Activated naive CD4-positive, alpha-beta T cell (primary cell): ENCODE measurements at regions not wholly inside any gene's neighbourhood (a gene's known extent, or its start where the extent isn't known, plus 50 kb on each side); places are given as distances from the start of the nearest gene placed in this dataset.

Experiments
- DNase-seq, 4 experiments: peaks; one replicate each; lab custom pipeline; 2025; lab: John Stamatoyannopoulos, UW

DNA sequence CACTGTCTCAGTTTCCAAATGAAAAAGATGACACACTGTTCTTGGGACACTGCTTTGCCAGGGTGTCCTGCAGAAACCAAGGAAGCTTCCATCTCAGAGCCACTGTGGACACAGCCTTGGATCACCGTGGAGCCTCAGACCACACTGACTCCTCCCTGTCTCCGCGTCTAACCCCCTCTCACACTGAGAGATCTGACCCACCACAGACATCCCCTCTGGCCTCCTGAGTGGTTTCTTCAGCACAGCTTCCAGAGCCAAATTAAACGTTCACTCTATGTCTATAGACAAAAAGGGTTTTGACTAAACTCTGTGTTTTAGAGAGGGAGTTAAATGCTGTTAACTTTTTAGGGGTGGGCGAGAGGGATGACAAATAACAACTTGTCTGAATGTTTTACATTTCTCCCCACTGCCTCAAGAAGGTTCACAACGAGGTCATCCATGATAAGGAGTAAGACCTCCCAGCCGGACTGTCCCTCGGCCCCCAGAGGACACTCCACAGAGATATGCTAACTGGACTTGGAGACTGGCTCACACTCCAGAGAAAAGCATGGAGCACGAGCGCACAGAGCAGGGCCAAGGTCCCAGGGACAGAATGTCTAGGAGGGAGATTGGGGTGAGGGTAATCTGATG is 113.4 kb upstream of the PKDCC start:
- no peak for DNase-seq

DNA sequence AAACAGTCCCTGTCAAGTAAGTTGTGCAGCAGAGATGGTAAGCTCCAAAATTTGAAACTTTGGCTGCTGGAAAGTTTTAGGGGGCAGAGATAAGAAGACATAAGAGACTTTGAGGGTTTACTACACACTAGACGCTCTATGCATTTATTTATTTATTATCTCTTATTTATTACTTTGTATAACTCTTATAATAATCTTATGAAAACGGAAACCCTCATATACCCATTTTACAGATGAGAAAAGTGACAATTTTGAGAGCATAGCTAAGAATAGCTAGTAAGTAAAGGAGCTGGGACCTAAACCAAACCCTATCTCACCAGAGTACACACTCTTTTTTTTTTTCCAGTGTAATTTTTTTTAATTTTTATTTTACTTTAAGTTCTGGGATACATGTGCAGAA is 112.8 kb upstream of the PKDCC start:
- DNase-seq, result no peak

DNA sequence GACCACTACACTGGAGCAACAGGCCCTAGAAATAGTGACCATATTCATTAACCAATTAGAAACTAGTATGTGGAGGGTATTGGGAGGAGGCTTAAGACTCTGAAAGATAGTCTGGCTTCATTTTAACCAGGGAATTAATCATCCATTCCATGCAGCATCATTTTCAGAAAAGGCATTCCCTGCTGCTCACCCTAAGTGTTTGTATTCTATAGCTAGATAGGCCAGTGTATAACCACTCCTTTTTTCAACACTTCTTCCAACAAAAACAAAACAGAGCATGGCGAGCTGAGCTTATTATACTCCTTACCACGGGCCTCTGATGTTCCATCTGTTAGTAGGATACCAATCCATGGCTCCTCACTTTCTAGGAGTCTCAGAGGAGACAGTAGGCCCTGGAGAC is 112.0 kb upstream of the PKDCC start:
- no peak for DNase-seq

DNA sequence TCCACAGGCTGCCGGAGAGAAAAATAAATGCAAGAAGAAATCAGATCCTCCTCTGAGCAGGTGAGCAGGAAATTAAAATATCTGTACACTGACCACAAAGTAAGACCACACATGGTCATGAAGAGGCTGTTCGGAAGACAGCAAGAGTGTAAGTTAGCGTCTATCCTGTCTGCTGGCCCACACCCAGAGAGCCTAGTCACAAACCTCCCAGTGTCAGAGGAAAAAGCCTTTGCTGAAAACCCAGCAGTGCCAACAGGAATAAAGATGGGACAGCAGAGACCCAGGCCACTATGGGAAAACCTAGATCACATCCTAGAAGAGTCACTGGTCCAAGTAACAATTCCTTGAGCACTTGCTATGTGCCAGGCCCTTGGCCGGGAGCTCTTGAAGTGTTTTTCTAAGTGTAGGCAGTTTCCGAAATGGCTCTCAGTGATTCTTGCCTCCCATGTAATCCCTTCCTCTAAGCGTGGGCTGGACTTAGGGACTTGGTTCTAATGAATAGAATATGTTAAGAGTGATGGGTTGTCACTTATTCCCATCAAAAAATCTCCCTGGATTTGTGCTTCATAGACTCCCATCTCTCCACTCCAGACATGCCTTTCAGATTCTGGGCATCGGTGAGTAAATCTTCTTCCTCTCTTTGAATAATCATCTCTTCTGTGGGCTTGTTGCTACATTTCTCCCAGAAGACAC is 110.9 kb upstream of the PKDCC start:
- DNase-seq, result no peak

DNA sequence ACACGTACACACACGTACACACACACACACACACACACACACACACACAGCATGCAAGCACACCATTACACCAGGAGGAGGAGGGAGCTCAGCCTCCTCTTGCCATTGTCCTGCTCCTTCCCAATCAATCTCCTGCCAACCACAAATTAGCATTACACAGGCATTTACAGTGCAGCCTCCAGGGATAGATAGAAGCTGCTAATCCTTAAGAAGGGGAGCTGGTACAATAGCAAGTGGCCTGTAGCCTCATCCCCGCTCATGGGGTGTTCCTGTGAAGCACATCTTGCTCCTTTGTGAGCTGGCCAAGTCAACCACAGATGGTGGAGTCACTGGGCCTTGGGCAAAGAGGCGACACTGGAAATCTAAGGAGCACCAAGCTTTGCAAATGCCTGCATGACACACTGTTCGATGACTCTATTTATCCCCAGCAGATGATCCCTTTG is 110.3 kb upstream of the PKDCC start:
- no peak for DNase-seq

DNA sequence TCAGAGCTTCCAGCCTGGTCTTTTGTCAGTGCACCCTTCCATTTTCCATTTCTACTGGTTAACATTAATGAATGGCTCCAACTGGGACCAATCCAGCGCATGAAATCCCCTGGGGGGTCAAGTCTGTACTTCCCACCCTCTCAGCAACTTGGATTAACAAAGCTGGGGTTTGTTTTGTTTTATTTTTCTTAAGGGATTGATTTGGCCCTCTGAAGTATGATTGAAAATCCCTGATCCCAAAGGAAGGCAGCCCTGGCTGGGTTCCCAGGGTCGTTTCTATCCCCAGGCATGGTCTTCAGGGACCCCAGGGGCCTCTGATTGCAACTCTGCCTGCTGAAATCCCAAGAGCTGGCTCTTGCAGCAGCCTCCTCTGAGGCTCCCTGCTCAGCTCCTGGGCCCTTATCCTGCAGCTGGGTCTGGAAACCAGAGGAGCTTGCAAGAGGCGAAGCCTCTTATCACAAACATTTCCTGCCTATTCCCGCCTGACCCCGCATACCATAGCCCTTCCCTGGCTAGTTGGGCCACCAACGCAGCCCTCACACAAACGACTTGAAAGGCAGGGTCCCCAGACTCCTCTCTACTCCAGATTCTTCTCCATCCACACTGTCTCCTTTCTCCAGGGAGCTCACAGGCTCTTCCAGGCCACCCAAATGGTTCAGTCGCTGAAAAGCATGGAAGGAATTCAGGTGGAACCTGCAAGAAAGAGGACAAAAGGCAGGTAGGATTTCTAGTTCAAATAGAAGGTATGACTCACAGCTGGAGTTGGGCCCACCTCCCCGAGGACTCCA is 109.7 kb upstream of the PKDCC start:
- DNase-seq, result no peak

DNA sequence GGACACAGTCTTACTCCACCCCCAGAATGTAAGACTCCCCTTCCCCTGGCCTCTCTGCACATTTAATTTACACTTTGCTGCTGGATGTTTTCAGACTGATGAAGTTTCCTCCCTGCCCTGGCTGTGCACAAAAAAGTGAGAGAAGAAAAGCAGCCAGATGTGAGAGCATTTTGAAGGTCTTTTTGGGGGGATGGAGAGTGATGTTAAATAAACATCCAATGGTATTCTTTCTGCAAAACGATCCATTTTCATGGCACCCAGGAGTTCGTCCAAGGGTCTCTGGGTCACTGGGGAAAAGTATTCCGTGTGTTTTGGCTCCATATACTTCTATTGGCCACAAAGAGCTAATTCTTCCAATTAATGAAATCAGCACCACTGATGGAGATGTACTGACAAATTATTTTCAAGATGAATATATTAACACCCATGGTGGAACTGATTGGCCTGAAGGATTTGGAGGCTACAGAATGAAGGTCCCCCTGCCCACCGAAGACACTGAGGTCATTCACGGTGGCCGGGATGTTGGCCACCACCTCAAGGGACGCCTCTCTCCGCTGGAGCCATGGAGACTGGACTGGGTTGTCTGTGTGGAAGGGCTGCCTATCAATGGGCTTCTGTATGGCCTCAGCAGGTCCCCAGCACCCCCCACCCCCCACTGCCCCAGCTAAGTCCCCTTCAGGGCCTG is 107.6 kb upstream of the PKDCC start:
- DNase-seq, result no peak

DNA sequence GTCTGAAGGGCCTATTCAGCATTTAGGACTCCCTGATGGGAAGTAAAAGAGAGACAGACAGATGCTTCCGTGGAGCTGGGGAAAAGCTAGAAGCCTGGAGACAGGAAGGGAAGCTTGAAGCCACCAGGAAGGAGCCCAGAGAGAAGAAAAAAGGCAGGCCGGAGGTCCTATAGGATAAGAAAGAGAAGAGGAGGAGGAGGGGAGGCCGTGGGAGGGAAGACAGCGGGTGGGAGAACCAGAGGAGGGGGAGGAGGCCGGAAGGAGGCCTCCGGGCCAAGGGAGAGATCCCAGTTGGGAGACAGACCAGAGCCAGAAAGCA is 107.1 kb upstream of the PKDCC start:
- no peak for DNase-seq

DNA sequence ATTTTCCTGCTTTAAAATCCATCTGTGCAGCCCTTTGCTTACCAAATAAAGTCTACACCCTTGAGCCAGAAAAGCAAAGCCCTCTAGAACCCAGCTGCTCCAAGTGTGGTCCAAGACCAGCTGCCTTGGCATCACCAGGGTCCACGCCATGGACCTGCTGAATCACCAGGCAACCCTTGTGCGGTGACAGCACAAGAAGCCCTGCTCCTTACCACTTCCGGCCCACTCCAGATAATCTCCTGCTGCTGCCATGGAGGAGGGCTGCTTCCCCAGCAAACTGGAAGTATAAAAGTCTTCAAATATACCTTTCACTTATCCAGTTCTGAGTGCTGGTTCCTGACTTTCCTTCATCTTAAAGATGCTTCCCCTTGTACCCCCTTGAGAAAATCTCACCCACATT is 106.0 kb upstream of the PKDCC start:
- no peak for DNase-seq

DNA sequence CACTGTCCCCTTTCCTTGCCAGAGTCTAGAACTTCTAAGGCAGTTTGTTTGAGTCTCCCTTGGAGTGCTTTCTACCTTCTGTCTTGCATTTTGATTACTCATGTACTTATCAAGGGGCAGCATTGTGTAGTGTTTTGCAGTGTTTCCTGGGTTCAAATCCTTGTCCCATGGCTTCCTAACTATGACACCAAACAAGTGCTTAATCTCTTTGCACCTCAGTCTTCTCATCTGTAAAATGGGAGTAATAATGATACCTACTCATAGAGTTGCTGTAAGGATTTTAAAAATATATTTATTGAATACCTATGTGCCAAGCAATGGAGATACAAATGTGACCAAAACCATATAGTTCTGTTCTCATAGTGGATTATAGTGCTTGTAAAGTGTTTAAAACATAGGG is 105.5 kb upstream of the PKDCC start:
- no peak for DNase-seq

DNA sequence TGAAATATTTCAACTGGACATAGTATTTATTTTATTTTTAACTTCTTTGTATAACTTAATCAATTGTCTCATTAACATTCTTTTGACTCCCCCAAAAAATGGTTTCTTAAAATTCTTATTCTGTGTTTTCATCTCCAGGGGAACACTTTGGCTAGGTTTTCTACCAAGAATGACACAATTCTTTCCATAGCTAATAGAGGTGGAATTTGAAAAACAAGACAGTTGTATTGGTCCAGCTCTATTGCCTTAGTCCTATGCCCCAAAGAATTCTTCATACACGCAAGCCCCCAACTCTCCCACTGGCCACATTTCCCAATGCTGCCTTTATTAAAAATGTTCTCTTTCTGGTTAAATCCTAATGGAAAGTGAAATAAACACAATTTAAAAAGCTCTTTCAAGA is 104.7 kb upstream of the PKDCC start:
- no peak for DNase-seq

DNA sequence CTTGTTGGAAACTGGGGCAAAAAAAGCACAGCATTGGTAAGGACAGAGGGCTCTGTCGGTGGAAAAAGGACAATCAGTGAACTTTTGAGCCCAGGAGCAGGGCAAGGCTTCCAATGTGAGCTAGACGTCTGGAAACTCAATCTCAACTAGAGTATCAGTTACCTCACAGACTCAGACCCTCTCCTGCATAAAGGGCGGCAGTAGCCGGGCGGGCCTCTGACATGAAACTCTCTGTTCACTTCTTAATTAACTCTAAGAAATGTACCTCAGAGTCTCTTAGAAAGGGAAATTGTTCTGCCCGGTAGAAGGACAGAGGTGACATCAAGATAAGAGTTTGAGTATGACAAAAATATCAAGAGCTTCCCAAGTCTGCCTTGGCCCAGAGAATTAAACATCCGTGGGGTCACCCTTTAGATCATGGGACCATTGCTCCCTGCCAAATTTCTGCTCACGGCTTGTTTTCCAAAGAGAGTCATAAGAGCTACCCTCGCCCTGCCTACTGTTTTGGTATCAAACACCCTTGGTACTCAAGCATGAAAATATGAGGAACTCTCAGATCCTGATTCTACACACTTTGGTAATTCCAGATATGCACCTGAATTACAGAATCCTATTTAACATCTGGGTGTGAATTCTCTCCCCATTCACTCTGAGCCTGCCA is 103.5 kb upstream of the PKDCC start:
- no peak for DNase-seq

DNA sequence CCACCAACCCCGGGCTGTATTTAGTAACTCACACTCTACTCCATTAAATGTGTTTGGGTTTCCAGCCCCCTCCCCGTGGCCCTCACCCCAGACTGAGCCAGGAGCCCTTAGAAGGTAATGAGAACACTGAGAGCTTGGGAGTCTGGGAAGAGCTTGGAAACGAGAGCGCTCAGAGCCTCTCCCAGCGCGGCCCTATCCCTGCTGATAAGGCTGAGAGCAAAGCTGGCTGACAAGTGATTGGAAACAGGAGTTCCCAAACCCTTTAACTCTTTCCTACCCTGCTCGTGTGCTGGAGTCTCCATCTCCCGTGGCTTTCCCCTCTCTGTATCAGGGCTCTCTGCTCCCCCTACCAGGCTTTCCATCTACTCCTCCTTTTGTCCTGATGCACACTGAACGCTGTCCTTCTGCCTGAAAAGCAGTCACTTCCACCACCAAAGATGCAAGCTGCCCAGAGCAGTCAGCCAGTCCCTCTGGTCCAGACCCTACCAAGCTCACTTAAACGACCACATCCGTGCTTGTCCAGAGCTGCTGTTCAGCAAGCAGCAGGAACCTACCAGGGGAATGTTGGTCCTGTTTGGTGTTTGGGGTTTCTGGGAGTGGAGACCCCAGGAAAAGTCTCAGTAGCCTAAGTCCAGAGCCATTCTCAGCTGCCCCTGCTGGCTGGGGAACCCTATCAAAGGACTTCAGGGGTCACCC is 100.0 kb upstream of the PKDCC start:
- DNase-seq, result no peak

DNA sequence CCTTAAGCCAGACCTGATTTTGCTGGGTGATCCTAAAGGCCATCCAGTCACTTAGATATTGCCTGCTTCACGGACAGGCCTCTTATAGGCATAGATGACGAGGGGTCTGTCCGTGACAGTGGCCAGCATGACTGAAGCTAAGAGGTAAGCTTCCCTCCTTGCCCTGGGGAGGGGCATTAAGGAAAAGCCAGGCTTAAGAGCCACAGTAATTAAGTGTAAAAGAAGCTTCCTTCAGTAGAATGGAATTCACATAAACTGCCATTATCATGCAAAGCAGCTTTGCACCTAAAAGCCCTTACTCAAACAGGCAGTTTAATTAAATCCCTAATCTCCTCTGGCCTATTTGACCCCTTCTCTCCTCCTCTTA is 99.4 kb upstream of the PKDCC start:
- no peak for DNase-seq

DNA sequence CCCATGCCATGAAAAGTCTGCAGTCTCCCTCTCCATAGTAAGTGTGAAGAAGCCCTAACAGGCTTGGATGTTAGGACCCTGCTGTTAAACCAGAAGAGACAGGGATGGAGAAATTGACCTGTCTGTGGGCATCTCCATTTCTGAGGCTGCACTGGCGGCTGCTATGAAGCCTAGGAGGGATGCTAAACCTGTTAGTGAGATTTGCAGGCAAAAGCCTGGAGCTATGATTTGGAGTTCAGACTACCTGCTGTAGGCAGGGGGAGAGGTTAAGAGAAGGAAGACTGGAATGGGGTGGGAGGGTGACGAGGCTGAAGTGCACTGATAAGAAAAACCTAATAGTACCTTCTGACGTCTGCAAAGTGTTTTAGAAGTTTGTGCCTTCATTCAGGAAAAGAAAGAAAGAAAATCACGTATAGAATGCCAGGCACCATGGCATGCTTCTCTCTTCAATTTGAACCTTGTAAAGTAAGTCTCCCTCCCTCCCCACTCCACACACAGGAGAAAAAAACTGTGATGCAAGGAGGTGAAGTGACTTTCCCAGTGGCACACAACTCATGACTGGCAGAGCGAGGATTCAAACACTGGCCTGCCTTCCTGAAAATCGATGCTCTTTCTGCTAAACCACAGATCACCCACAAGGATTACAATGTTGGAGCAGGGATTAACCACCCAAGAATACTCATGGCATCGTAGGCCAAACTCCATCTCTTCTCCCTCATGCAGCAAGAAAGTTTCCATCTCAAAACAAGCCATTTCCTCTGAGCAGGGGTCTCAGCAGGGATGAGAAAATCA is 98.5 kb upstream of the PKDCC start:
- DNase-seq, result no peak

DNA sequence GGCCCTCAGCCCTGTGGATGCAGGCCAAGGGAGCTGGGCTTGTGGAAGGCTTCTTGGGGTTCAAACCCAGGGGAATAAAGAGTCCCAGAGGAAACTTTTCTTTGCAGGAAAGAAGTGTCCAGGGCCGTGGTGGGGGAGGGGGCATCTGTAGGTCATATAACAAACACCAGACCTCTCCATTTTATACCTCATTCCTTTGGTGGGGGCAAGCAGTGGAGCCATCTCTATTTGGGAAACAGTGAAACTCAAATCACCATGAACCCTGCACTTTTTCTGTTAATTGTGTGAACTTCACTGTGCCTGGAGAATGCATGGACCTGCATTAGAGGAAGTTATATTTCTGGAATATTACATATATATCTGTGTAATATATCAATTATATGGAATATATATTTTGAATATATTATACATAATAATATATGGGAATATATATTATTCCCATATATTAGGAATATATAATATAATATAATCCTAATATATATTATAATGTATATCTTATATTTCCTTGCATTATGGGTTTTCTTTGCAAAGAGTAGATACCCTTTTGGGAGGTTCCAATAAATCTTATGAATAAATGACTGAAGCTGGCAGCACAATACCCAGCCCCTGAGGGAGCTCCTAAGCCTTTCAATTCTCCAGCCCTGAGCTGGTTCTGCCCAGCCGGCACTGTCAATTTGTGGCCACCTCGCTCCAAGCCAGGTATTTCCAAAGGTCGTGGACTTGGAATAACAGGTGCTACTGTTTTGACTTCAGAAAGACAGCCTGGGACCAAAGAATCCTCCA is 97.7 kb upstream of the PKDCC start:
- no peak for DNase-seq

DNA sequence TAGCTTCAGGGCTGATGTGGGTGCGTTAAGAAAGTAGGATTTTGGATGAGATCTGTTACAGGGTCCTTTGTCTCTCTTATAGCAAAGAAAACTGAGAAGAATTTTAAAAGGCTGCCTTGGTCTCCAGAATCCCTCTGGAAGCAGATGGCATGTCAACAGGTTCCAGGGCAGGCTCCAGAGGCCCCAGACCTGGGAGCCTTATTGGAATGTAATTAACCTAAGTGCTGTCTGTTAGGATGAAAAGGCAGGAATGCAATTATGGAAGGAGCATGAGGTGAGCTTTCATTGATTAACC is 97.2 kb upstream of the PKDCC start:
- no peak for DNase-seq

DNA sequence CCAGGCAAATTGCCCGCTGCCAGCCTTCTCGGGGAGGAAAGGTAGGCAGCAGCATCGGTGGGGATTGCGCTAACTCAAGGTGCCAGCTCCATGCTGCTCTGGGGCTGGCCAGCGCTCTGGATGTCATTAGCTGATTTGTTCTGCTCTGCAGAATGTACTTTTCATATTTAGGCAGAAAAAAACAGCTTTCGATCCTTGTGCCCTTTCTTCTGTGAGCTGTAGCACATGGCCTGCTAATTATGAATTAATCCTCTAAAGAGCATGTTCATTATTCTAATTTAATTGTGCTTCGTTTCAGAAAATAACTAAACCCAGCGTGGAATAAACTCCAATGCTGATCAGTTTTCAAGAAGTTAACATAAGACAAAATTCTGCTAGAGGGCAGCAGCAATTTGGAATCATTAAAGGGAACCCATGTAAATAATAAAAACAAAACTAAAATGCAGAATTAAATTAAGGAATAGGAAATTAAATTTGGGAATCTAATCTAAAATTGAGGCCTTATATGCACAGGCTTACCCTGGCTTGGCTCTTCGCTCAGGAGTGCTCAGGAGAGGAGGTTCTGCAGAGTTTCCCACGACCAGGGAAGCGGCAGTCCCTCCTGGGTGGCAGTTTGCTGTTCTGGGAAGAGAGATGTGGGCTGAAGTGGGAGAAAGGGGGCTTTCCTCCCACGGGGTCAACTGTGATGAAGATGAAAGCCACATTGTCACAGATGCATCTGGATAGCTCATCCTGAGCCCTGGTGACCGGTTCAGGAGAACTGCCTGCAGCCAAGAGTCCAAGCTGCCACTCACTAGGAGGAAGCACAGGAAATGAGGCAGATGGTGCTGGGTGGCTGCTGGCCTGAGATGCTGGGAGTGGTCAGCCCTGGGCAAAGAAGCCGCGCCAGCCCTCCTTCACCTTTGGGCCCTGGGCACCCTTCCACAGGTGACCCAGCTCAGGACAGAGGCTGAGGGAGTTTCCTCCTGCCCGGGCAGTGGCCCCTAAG is 93.2 kb upstream of the PKDCC start:
- no peak for DNase-seq
